Parathyroid adenoma (tissue), 2 donors: ENCODE measurements at regions not wholly inside any gene's neighbourhood (a gene's known extent, or its start where the extent isn't known, plus 50 kb on each side); places are given as distances from the start of the nearest gene placed in this dataset.

Experiments used
- H2AFZ ChIP-seq: fragments of 300-600 bp; sonication (generic); one replicate; pipeline ENCODE4 v1.7.0; 2017; ENCODE audit warnings: antibody characterized with exemption, mild to moderate bottlenecking
- H3K27ac ChIP-seq: fragments of 300-600 bp; sonication (generic); one replicate; pipeline ENCODE4 v1.7.0; 2017
- H3K27me3 ChIP-seq: fragments of 300-600 bp; sonication (generic); one replicate; pipeline ENCODE4 v1.7.0; 2017; ENCODE audit warnings: low read length; ENCODE audit not compliant: control insufficient read depth, insufficient read depth
- H3K36me3 ChIP-seq: fragments of 300-600 bp; sonication (generic); one replicate; pipeline ENCODE4 v1.7.0; 2017; ENCODE audit warnings: low read length; ENCODE audit not compliant: control insufficient read depth, insufficient read depth
- H3K4me1 ChIP-seq: fragments of 300-600 bp; sonication (generic); one replicate; pipeline ENCODE4 v1.7.0; 2017; ENCODE audit warnings: control low read depth
- H3K4me2 ChIP-seq: fragments of 300-600 bp; sonication (generic); one replicate; pipeline ENCODE4 v1.7.0; 2017; ENCODE audit warnings: low read length
- H3K4me3 ChIP-seq: fragments of 300-600 bp; sonication (generic); one replicate; pipeline ENCODE4 v1.7.0; 2017; ENCODE audit warnings: low read depth, low read length
- H3K79me2 ChIP-seq: fragments of 300-600 bp; sonication (generic); one replicate; pipeline ENCODE4 v1.7.0; 2017; ENCODE audit warnings: control low read depth
- H3K9ac ChIP-seq: fragments of 300-600 bp; sonication (generic); one replicate; pipeline ENCODE4 v1.7.0; 2017; ENCODE audit warnings: mild to moderate bottlenecking
- H3K9me3 ChIP-seq: fragments of 300-600 bp; sonication (generic); one replicate; pipeline ENCODE4 v1.7.0; 2017; ENCODE audit warnings: low read length; ENCODE audit not compliant: control insufficient read depth
- TF ChIP-seq, protein P1 (sequence below): fragments of 300-600 bp; sonication (generic); IDR thresholded peaks from one replicate; pipeline ENCODE4 v1.7.0; 2017; ENCODE audit warnings: antibody characterized with exemption, mild to moderate bottlenecking
- donor health status: primary hyperparathyroidism.

DNA sequence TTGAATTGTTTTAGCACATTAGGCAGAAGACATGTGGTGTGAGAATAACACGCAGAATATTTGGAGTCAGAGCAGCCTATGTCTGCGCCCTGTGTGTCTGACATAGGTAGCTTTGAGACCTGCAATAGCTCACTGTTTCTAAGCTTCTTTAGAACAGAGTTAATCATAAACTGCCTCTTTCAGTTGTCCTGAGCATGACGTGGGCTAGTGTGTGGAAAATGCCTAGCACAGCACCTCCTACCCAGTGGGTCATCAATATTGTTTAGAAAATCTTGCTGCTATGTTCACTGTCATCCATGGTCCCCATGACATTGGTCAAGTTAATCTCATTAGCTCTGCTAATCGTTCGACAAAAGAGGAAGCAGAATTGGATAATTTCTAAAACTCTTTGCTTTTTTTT, 357.4 kb upstream of the SGCD start:
- TF ChIP-seq, protein P1, sequence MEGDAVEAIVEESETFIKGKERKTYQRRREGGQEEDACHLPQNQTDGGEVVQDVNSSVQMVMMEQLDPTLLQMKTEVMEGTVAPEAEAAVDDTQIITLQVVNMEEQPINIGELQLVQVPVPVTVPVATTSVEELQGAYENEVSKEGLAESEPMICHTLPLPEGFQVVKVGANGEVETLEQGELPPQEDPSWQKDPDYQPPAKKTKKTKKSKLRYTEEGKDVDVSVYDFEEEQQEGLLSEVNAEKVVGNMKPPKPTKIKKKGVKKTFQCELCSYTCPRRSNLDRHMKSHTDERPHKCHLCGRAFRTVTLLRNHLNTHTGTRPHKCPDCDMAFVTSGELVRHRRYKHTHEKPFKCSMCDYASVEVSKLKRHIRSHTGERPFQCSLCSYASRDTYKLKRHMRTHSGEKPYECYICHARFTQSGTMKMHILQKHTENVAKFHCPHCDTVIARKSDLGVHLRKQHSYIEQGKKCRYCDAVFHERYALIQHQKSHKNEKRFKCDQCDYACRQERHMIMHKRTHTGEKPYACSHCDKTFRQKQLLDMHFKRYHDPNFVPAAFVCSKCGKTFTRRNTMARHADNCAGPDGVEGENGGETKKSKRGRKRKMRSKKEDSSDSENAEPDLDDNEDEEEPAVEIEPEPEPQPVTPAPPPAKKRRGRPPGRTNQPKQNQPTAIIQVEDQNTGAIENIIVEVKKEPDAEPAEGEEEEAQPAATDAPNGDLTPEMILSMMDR: no peak
- Histone ChIP-seq H3K79me2 (peaks cover 9% of the 10 kb centered on the region), H3K27me3 (no peaks in the 10 kb centered on the region), H3K4me1 (no peaks in the 10 kb centered on the region), H2AFZ (no peak overlapping the region), H3K9ac (no peak overlapping the region), H3K27ac (no peak overlapping the region), H3K4me2 (no peak overlapping the region), H3K36me3 (no peaks in the 10 kb centered on the region), H3K9me3 (no peaks in the 10 kb centered on the region), H3K4me3 (no peak overlapping the region)

GRCh38 chr5:155974369-155974768, 352.6 kb upstream of the SGCD start:
- no peaks in the 10 kb centered on the region for H3K27me3 ChIP-seq
- H3K4me1 ChIP-seq: peaks cover 7% of the 10 kb centered on the region
- H3K27ac ChIP-seq: no peak overlapping the region
- H3K4me3 ChIP-seq: no peak overlapping the region
- no peak overlapping the region for H3K4me2 ChIP-seq
- TF ChIP-seq, protein P1: no peak
- peaks cover 16% of the 10 kb centered on the region for H3K79me2 ChIP-seq
- H3K9ac ChIP-seq: no peak overlapping the region
- no peak overlapping the region for H2AFZ ChIP-seq
- H3K36me3 ChIP-seq: no peaks in the 10 kb centered on the region
- H3K9me3 ChIP-seq: no peaks in the 10 kb centered on the region

GRCh38 chr5:155978850-155979249, 348.1 kb upstream of the SGCD start:
- no peaks in the 10 kb centered on the region for H3K36me3 ChIP-seq
- no peaks in the 10 kb centered on the region for H3K27me3 ChIP-seq
- H3K27ac ChIP-seq: no peak overlapping the region
- H2AFZ ChIP-seq: no peak overlapping the region
- H3K4me2 ChIP-seq: no peak overlapping the region
- TF ChIP-seq, protein P1: no peak
- peaks cover 33% of the 10 kb centered on the region for H3K79me2 ChIP-seq
- no peak overlapping the region for H3K9ac ChIP-seq
- peaks cover 16% of the 10 kb centered on the region for H3K4me1 ChIP-seq
- no peak overlapping the region for H3K4me3 ChIP-seq
- no peaks in the 10 kb centered on the region for H3K9me3 ChIP-seq

DNA sequence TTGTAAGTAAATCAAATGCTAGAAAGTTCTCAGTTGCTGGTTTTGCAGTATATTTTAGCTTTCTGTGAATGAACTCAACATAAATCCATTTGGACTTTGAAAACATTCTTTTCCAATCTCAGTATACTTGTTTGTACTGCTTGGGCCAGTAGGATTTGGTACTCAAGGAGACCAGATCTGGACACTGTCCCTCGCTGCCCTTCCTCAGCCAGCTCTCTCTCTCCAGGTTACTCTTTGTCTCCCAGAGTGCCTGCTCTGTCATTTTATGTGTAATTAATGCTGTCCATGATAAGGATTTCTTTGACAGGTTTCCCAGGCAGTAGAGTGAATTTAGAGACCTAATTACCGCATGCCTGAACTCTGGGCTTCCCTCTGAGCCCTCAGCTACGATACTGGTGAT, 344.6 kb upstream of the SGCD start:
- no peak overlapping the region for H3K4me2 ChIP-seq
- peaks cover 34% of the 10 kb centered on the region for H3K79me2 ChIP-seq
- H3K36me3 ChIP-seq: no peaks in the 10 kb centered on the region
- H3K9me3 ChIP-seq: no peaks in the 10 kb centered on the region
- no peaks in the 10 kb centered on the region for H3K27me3 ChIP-seq
- H3K4me3 ChIP-seq: no peak overlapping the region
- TF ChIP-seq, protein P1: no peak
- peaks cover 16% of the 10 kb centered on the region for H3K4me1 ChIP-seq
- H2AFZ ChIP-seq: no peak overlapping the region
- no peak overlapping the region for H3K27ac ChIP-seq
- H3K9ac ChIP-seq: no peak overlapping the region

GRCh38 chr5:155983954-155984353, 343.0 kb upstream of the SGCD start:
- H3K27me3 ChIP-seq: no peaks in the 10 kb centered on the region
- no peaks in the 10 kb centered on the region for H3K36me3 ChIP-seq
- H3K4me1 ChIP-seq: peaks cover 14% of the 10 kb centered on the region
- H3K4me2 ChIP-seq: no peak overlapping the region
- H3K9me3 ChIP-seq: no peaks in the 10 kb centered on the region
- no peak overlapping the region for H2AFZ ChIP-seq
- TF ChIP-seq, protein P1: no peak
- H3K27ac ChIP-seq: no peak overlapping the region
- H3K9ac ChIP-seq: no peak overlapping the region
- no peak overlapping the region for H3K4me3 ChIP-seq
- peaks cover 34% of the 10 kb centered on the region for H3K79me2 ChIP-seq
